Fibroblast of mammary gland (primary cell): ENCODE measurements at regions not wholly inside any gene's neighbourhood (a gene's known extent, or its start where the extent isn't known, plus 50 kb on each side); places are given as distances from the start of the nearest gene placed in this dataset.

Source experiments
- DNase-seq: peaks from one replicate; pipeline ENCODE4 v3.0.0-alpha.2; 2010; ENCODE audit warnings: low read depth
- H3K4me3 ChIP-seq: 2 replicates; pipeline ENCODE4 v1.5.1; 2011; ENCODE audit warnings: low read depth, mild to moderate bottlenecking, low read length, moderate library complexity; ENCODE audit not compliant: control insufficient read depth
- TF ChIP-seq, protein P1 (sequence below): conservative IDR thresholded peaks from 2 replicates; pipeline ENCODE4 v1.5.1; 2011; ENCODE audit warnings: low read depth, low read length, inconsistent platforms; ENCODE audit not compliant: control insufficient read depth, insufficient read depth

DNA sequence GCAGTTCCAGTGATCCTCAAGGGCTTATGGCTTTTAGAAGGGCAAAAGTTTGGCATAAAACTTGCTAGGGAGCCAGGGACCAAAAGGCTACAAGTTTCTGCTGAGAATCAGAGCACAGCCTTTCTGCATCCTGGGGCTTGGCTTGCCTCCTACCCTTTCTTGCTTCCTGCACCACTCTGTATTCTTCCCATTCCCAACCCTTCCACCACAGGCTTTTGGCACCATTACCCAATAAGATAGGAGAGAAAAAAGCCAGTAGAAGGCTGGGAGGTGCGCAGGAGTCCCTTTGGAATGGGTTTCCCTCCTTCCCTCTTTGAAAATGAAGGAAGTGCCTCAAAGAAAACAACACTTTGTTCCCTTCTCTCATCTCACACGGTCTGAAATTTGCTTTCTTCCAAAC lies 268.6 kb downstream of the PDCD6IP start:
- DNase-seq, result no peak
- TF ChIP-seq, protein P1, sequence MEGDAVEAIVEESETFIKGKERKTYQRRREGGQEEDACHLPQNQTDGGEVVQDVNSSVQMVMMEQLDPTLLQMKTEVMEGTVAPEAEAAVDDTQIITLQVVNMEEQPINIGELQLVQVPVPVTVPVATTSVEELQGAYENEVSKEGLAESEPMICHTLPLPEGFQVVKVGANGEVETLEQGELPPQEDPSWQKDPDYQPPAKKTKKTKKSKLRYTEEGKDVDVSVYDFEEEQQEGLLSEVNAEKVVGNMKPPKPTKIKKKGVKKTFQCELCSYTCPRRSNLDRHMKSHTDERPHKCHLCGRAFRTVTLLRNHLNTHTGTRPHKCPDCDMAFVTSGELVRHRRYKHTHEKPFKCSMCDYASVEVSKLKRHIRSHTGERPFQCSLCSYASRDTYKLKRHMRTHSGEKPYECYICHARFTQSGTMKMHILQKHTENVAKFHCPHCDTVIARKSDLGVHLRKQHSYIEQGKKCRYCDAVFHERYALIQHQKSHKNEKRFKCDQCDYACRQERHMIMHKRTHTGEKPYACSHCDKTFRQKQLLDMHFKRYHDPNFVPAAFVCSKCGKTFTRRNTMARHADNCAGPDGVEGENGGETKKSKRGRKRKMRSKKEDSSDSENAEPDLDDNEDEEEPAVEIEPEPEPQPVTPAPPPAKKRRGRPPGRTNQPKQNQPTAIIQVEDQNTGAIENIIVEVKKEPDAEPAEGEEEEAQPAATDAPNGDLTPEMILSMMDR, result no peak
- H3K4me3 ChIP-seq, result no peak overlapping the region

DNA sequence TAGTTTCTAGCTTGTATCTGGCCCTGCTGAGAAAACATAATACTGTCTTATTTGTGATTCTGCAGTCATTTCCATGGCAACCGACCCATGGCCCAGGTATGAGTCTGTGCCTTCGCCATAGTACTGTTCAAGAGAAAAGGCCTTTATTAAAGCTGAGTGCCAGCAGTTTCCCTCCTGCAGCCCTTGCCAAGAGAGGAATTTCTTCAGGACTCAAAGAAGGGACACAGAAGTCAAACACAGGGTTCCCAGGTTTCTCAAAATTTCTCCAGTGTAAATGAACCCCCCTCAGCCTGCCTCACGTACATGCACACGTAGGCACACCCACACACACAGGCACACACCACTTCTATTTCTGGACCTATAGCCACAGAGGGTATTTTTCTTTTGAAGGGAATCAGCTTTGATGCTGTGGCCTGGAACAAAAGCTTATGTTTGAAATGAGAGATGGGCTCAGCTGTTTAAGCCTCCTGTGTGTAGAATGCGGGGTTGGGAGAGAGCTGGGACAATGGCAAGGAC lies 269.2 kb downstream of the PDCD6IP start:
- TF ChIP-seq, protein P1, result no peak
- no peak for DNase-seq
- H3K4me3 ChIP-seq, result no peak overlapping the region

DNA sequence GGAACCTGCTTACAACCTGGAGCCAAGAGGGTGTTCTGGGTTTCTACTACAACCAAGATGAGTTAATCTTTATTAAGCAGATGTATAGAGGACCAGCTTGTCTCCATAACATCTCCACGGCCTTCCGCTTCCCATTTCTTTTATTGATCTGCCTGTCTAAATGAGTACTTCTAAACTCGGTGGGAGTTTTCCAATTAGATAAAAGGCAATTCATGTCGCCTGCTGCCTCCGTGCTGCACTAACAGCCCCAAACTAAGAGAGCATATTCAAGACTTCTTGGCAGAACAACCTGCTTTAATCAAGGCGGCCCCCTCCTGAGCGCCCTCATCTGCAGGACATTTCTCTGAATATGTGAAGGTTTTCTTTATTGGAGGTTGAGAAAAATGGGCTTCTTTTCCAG lies 270.1 kb downstream of the PDCD6IP start:
- TF ChIP-seq, protein P1, result no peak
- no peak for DNase-seq

DNA sequence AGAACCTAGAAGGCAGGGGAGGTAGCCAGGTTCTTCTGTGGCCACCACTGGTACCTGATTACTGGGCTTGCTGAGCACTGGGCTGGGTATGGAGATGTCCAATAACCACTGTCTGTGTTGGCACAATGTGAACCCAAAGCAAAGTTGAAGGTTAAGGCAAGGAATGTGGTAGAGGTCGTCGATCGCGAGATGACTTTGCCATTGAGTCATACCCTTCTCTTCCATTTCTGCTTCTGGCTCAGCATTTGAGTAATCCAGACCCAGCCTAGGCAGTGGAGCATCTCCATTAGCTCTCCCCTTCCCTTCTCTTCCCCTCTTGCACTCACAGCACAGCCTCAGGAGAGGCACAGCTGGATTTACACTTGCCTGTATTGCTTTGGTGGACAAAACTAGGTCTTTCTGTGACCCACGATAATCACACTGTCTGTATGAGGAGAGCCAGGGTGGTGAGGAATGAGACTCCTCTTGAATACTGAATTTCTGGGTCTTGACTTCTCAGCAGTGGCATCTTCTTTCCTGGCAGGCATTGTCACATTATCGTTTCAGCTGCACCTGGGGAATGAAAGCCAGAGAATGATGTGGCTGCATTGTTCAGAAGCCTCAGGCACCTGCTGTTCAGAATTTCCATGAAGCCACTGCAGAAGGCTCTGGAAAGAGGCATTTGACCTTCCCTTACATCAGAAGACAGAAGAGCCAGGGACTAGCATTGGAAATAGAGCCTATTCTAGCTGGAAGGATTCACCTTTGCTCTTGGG lies 272.6 kb downstream of the PDCD6IP start:
- TF ChIP-seq, protein P1, result no peak
- H3K4me3 ChIP-seq, result no peak overlapping the region
- DNase-seq, result no peak

More for the DNA sequence above, 270.1 kb downstream of the PDCD6IP start:
- H3K4me3 ChIP-seq, result no peak overlapping the region

DNA sequence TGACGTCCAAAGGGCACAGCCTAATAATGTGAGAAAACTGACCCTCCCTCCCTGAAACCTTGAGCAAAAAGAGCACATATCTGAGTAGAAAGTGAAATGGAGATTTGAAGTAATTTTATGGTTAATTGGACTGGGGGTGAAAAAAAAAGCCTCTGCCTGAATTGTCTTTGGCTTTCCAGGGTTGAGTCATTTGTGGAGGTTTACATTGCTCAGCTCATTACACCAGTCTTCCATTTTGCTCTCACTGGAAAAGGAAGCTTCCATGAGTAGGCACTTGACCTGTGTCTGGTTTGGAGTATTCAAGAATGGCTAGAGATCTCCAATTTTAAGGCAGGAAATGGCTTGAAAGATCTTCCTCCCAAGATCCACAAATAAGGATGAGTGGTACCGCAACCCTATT lies 273.9 kb downstream of the PDCD6IP start:
- no peak overlapping the region for H3K4me3 ChIP-seq
- TF ChIP-seq, protein P1, result no peak
- no peak for DNase-seq

DNA sequence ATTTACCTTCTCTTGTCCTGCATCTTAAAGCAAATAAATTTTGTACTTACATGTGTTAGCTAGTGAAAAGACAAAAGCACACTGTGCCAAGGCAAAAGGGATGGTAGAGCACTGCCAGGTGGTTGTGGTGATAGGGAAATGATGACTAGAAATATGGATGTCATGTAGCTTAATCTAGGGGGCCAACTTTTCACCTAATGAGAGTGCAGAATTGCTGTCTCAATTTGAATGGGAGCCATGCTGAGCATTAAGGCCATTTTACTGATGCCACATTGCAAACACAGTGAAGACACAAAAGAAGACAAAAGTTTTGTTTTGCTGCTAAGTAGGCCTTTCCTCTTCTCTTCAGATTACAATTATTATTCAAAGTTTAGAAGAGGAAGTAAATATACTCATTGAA lies 274.7 kb downstream of the PDCD6IP start:
- no peak for DNase-seq

More for the DNA sequence above, 274.7 kb downstream of the PDCD6IP start:
- no peak overlapping the region for H3K4me3 ChIP-seq
- TF ChIP-seq, protein P1, result no peak
